ENCODE measurements at regions not wholly inside any gene's neighbourhood (a gene's known extent, or its start where the extent isn't known, plus 50 kb on each side); places are given as distances from the start of the nearest gene placed in this dataset.

DNA sequence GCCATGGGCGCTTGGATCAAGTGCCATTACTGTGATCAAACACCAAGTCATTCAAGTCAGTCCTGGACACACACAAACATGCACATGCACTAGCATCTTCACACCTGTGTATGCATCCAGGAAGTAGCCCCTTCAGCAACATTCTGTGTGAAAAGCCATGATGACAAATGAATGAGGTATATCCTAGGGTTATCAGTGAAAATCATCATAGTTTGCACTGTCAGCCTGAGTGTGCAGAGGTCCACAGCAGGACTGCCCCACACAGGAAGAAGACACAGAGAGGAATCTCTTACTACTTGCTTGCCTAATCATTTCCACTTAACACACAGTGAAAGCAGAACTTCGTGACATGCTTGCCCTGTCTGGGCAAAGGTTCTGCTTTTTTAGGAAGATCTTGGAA is 184.0 kb upstream of the ADO start:
- no peak overlapping the region for H2AFZ ChIP-seq (ENCODE audit: low read length)
- no peak overlapping the region for H2BK12ac ChIP-seq (ENCODE audit: insufficient read length, low read depth, low read length)
- no peaks in the 10 kb centered on the region for H3K4me1 ChIP-seq (ENCODE audit: insufficient read depth, low read length)
- no peak overlapping the region for H4K8ac ChIP-seq (replicated peaks; ENCODE audit: insufficient read length, low read depth, low read length)
- no peaks in the 10 kb centered on the region for H3K23me2 ChIP-seq (ENCODE audit: insufficient read length, low read depth, low read length, poor library complexity, severe bottlenecking)
- no CpG with 5 or more reads among the region's 2 CpGs for WGBS (ENCODE audit: extremely low coverage, insufficient read length, low lambda C conversion rate)
- no peak overlapping the region for H2BK20ac ChIP-seq (ENCODE audit: low read depth, low read length, poor library complexity, severe bottlenecking)
- H2BK120ac ChIP-seq (ENCODE audit: low read depth, low read length, poor library complexity, severe bottlenecking): no peak overlapping the region
- no peak overlapping the region for H4K5ac ChIP-seq (ENCODE audit: insufficient read length, low read depth, low read length)
- no peak for DNase-seq
- Mint-ChIP-seq H3K27me3 (ENCODE audit: low read depth) (peaks cover 1% of the 10 kb centered on the region; the same call in 1 of the 2 replicates), H3K4me1 (peaks cover 19 to 26% of the 10 kb centered on the region in 2 experiments), H3K4me3 (no peak overlapping the region), H3K9me3 (no peaks in the 10 kb centered on the region), H3K36me3 (ENCODE audit: insufficient read depth in 1 of 3, low read depth in 3 of 3) (no peaks in the 10 kb centered on the region; a peak in 1 of 7 replicates), H3K27ac (no peak overlapping the region)
- H3K9ac ChIP-seq (ENCODE audit: extremely low read depth, insufficient read length, low read length): no peak overlapping the region
- H3K79me1 ChIP-seq (ENCODE audit: insufficient read depth, low read depth, low read length, poor library complexity, severe bottlenecking): no peaks in the 10 kb centered on the region
- H3K23ac ChIP-seq (ENCODE audit: insufficient read length, low read depth, low read length): no peak overlapping the region
- no peak overlapping the region for H3K4ac ChIP-seq (ENCODE audit: low read depth, low read length)
- no peak overlapping the region for H3T11ph ChIP-seq (ENCODE audit: low read length)
- no peak overlapping the region for H3K27ac ChIP-seq (ENCODE audit: insufficient read length, low read depth, low read length)
- H3K27me3 ChIP-seq (ENCODE audit: insufficient read depth, low read length): no peaks in the 10 kb centered on the region
- H3K18ac ChIP-seq (ENCODE audit: insufficient read length, low read depth, low read length): no peak overlapping the region
- H3K14ac ChIP-seq (ENCODE audit: insufficient read depth, low read length): no peak overlapping the region
- TF ChIP-seq, protein P1, sequence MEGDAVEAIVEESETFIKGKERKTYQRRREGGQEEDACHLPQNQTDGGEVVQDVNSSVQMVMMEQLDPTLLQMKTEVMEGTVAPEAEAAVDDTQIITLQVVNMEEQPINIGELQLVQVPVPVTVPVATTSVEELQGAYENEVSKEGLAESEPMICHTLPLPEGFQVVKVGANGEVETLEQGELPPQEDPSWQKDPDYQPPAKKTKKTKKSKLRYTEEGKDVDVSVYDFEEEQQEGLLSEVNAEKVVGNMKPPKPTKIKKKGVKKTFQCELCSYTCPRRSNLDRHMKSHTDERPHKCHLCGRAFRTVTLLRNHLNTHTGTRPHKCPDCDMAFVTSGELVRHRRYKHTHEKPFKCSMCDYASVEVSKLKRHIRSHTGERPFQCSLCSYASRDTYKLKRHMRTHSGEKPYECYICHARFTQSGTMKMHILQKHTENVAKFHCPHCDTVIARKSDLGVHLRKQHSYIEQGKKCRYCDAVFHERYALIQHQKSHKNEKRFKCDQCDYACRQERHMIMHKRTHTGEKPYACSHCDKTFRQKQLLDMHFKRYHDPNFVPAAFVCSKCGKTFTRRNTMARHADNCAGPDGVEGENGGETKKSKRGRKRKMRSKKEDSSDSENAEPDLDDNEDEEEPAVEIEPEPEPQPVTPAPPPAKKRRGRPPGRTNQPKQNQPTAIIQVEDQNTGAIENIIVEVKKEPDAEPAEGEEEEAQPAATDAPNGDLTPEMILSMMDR (conservative IDR thresholded peaks at IDR 0.05): no peak
- H4K91ac ChIP-seq (ENCODE audit: insufficient read length, low read depth, low read length): no peak overlapping the region
- H2AK5ac ChIP-seq (ENCODE audit: insufficient read length, low read length): no peak overlapping the region
- H3K4me2 ChIP-seq (ENCODE audit: insufficient read depth, insufficient read length, low read length): no peak overlapping the region
- H3K56ac ChIP-seq (ENCODE audit: insufficient read length, low read depth, low read length): no peak overlapping the region
- H2BK5ac ChIP-seq (ENCODE audit: insufficient read length, low read length): no peak overlapping the region
- H3K9me3 ChIP-seq (ENCODE audit: control insufficient read depth, low read depth, low read length): no peaks in the 10 kb centered on the region
- H2BK15ac ChIP-seq (ENCODE audit: low read depth, low read length): no peak overlapping the region
- H4K20me1 ChIP-seq (ENCODE audit: control insufficient read depth, insufficient read depth, insufficient read length): no peaks in the 10 kb centered on the region
- H3K79me2 ChIP-seq (ENCODE audit: insufficient read depth, low read length): no peaks in the 10 kb centered on the region

Measured in H9 (cell line).